Adrenal gland (tissue), 5 donors: ENCODE measurements at regions not wholly inside any gene's neighbourhood (a gene's known extent, or its start where the extent isn't known, plus 50 kb on each side); places are given as distances from the start of the nearest gene placed in this dataset.

Experiments used
- CTCF ChIP-seq, 6 experiments: fragments of 450-650 bp in 4 of 6; fragments of 200-600 bp in 2 of 6; sonication (generic) in 1 of 6; IDR thresholded peaks; 1 replicate in 5 of 6; 2 replicates in 1 of 6; pipeline versions ENCODE4 v1.5.1 to v1.8.0; 2016 to 2021; ENCODE audit warnings: antibody characterized with exemption in 6 of 6, mild to moderate bottlenecking in 2 of 6, moderate library complexity in 1 of 6
- POLR2A ChIP-seq, 2 donors: fragments of 450-650 bp; IDR thresholded peaks; one replicate each; pipeline ENCODE4 v1.6.1; 2017; ENCODE audit warnings: antibody characterized with exemption in 2 of 2, mild to moderate bottlenecking in 2 of 2, moderate library complexity in 1 of 2
- donor health status: DM: no; HTN: no; CAD: no.

GRCh38 chr6:138572885-138573284, 73.6 kb upstream of the NHSL1 start:
- TF ChIP-seq CTCF (IDR thresholded peaks at IDR 0.05): no peak
- TF ChIP-seq POLR2A (IDR thresholded peaks at IDR 0.05): no peak
